ENCODE measurements at regions not wholly inside any gene's neighbourhood (a gene's known extent, or its start where the extent isn't known, plus 50 kb on each side); places are given as distances from the start of the nearest gene placed in this dataset.

GRCh38 chr5:57818397-57818796 is 335.8 kb upstream of the ACTBL2 start:
- peaks cover 3% of the 10 kb centered on the region for H3K9me3 Mint-ChIP-seq
- DNase-seq = no peak
- H3K4me1 Mint-ChIP-seq = no peaks in the 10 kb centered on the region
- no peak overlapping the region for H3K4me3 Mint-ChIP-seq
- H3K27me3 Mint-ChIP-seq = no peaks in the 10 kb centered on the region
- no peak overlapping the region for H3K27ac Mint-ChIP-seq
- no peaks in the 10 kb centered on the region for H3K36me3 Mint-ChIP-seq

- Mint-ChIP-seq H3K36me3 (no peaks in the 10 kb centered on the region), H3K27ac (no peak overlapping the region), H3K4me1 (no peaks in the 10 kb centered on the region), H3K4me3 (no peak overlapping the region), H3K9me3 (peaks cover 3% of the 10 kb centered on the region), H3K27me3 (no peaks in the 10 kb centered on the region)
- no peak for DNase-seq
These were observed 335.3 kb upstream of the ACTBL2 start for GRCh38 chr5:57817924-57818323.

GRCh38 chr5:57817001-57817453 is 334.4 kb upstream of the ACTBL2 start:
- Mint-ChIP-seq H3K9me3 (peaks cover 3% of the 10 kb centered on the region), H3K27ac (no peak overlapping the region), H3K36me3 (no peaks in the 10 kb centered on the region), H3K27me3 (no peaks in the 10 kb centered on the region), H3K4me1 (no peaks in the 10 kb centered on the region), H3K4me3 (no peak overlapping the region)
- no peak for DNase-seq

GRCh38 chr5:57816108-57816507 is 333.5 kb upstream of the ACTBL2 start:
- H3K36me3 Mint-ChIP-seq = no peaks in the 10 kb centered on the region

GRCh38 chr5:57805732-57806131 is 323.1 kb upstream of the ACTBL2 start:
- H3K27me3 Mint-ChIP-seq = peaks cover 13% of the 10 kb centered on the region
- no peaks in the 10 kb centered on the region for H3K36me3 Mint-ChIP-seq
- H3K4me3 Mint-ChIP-seq = no peak overlapping the region
- no peak for DNase-seq
- no peaks in the 10 kb centered on the region for H3K9me3 Mint-ChIP-seq
- H3K4me1 Mint-ChIP-seq = peaks cover 6% of the 10 kb centered on the region
- H3K27ac Mint-ChIP-seq = no peak overlapping the region

More at GRCh38 chr5:57816108-57816507, 333.5 kb upstream of the ACTBL2 start:
- Mint-ChIP-seq H3K27ac (no peak overlapping the region), H3K4me3 (no peak overlapping the region), H3K27me3 (no peaks in the 10 kb centered on the region), H3K4me1 (no peaks in the 10 kb centered on the region), H3K9me3 (peaks cover 3% of the 10 kb centered on the region)
- DNase-seq = no peak

- no peaks in the 10 kb centered on the region for H3K9me3 Mint-ChIP-seq
- H3K36me3 Mint-ChIP-seq = no peaks in the 10 kb centered on the region
- H3K27ac Mint-ChIP-seq = no peak overlapping the region
- DNase-seq = no peak
- H3K27me3 Mint-ChIP-seq = peaks cover 13% of the 10 kb centered on the region
- no peak overlapping the region for H3K4me3 Mint-ChIP-seq
- H3K4me1 Mint-ChIP-seq = peaks cover 6% of the 10 kb centered on the region
These were observed 322.6 kb upstream of the ACTBL2 start for GRCh38 chr5:57805170-57805569.

GRCh38 chr5:57804505-57804904 is 321.9 kb upstream of the ACTBL2 start:
- H3K4me3 Mint-ChIP-seq = no peak overlapping the region
- no peaks in the 10 kb centered on the region for H3K9me3 Mint-ChIP-seq
- no peaks in the 10 kb centered on the region for H3K36me3 Mint-ChIP-seq
- H3K4me1 Mint-ChIP-seq = peaks cover 6% of the 10 kb centered on the region
- H3K27me3 Mint-ChIP-seq = peaks cover 13% of the 10 kb centered on the region
- H3K27ac Mint-ChIP-seq = no peak overlapping the region
- no peak for DNase-seq

GRCh38 chr5:57804007-57804444 is 321.4 kb upstream of the ACTBL2 start:
- peaks cover 6% of the 10 kb centered on the region for H3K4me1 Mint-ChIP-seq

GRCh38 chr5:57802131-57802530 is 319.5 kb upstream of the ACTBL2 start:
- Mint-ChIP-seq H3K9me3 (no peaks in the 10 kb centered on the region), H3K27me3 (peaks cover 8% of the 10 kb centered on the region), H3K4me1 (peaks cover 6% of the 10 kb centered on the region), H3K4me3 (no peak overlapping the region), H3K27ac (no peak overlapping the region), H3K36me3 (no peaks in the 10 kb centered on the region)
- no peak for DNase-seq

More at GRCh38 chr5:57804007-57804444, 321.4 kb upstream of the ACTBL2 start:
- Mint-ChIP-seq H3K27ac (no peak overlapping the region), H3K9me3 (no peaks in the 10 kb centered on the region), H3K27me3 (peaks cover 13% of the 10 kb centered on the region), H3K4me3 (no peak overlapping the region), H3K36me3 (no peaks in the 10 kb centered on the region)
- no peak for DNase-seq

- Mint-ChIP-seq H3K27me3 (peaks cover 15% of the 10 kb centered on the region), H3K4me1 (no peaks in the 10 kb centered on the region), H3K27ac (no peak overlapping the region), H3K4me3 (no peak overlapping the region), H3K36me3 (no peaks in the 10 kb centered on the region), H3K9me3 (no peaks in the 10 kb centered on the region)
- no peak for DNase-seq
These were observed 312.6 kb upstream of the ACTBL2 start for GRCh38 chr5:57795203-57795602.

GRCh38 chr5:57791875-57792274 is 309.3 kb upstream of the ACTBL2 start:
- H3K27me3 Mint-ChIP-seq = peaks cover 22% of the 10 kb centered on the region
- DNase-seq = no peak

GRCh38 chr5:57785946-57786345 is 303.3 kb upstream of the ACTBL2 start:
- H3K27ac Mint-ChIP-seq = no peak overlapping the region
- no peak overlapping the region for H3K4me3 Mint-ChIP-seq
- H3K9me3 Mint-ChIP-seq = no peaks in the 10 kb centered on the region
- H3K4me1 Mint-ChIP-seq = no peaks in the 10 kb centered on the region
- DNase-seq = no peak
- H3K27me3 Mint-ChIP-seq = peaks cover 16% of the 10 kb centered on the region
- H3K36me3 Mint-ChIP-seq = no peaks in the 10 kb centered on the region

More at GRCh38 chr5:57791875-57792274, 309.3 kb upstream of the ACTBL2 start:
- H3K36me3 Mint-ChIP-seq = no peaks in the 10 kb centered on the region
- no peak overlapping the region for H3K27ac Mint-ChIP-seq
- H3K9me3 Mint-ChIP-seq = no peaks in the 10 kb centered on the region
- H3K4me3 Mint-ChIP-seq = no peak overlapping the region
- H3K4me1 Mint-ChIP-seq = no peaks in the 10 kb centered on the region

- no peaks in the 10 kb centered on the region for H3K36me3 Mint-ChIP-seq
- DNase-seq = no peak
- H3K27me3 Mint-ChIP-seq = peaks cover 15% of the 10 kb centered on the region
- no peaks in the 10 kb centered on the region for H3K9me3 Mint-ChIP-seq
- H3K27ac Mint-ChIP-seq = no peak overlapping the region
- H3K4me1 Mint-ChIP-seq = no peaks in the 10 kb centered on the region
- H3K4me3 Mint-ChIP-seq = no peak overlapping the region
These were observed 301.5 kb upstream of the ACTBL2 start for GRCh38 chr5:57784121-57784520.

GRCh38 chr5:57783693-57784092 is 301.1 kb upstream of the ACTBL2 start:
- Mint-ChIP-seq H3K4me1 (no peaks in the 10 kb centered on the region), H3K9me3 (no peaks in the 10 kb centered on the region), H3K4me3 (no peak overlapping the region), H3K36me3 (no peaks in the 10 kb centered on the region), H3K27ac (no peak overlapping the region), H3K27me3 (peaks cover 11% of the 10 kb centered on the region)
- DNase-seq = no peak

- no peak overlapping the region for H3K27ac Mint-ChIP-seq
- no peaks in the 10 kb centered on the region for H3K36me3 Mint-ChIP-seq
- DNase-seq = no peak
- no peak overlapping the region for H3K4me3 Mint-ChIP-seq
- no peaks in the 10 kb centered on the region for H3K4me1 Mint-ChIP-seq
- H3K27me3 Mint-ChIP-seq = peaks cover 9% of the 10 kb centered on the region
- H3K9me3 Mint-ChIP-seq = no peaks in the 10 kb centered on the region
These were observed 298.3 kb upstream of the ACTBL2 start for GRCh38 chr5:57780961-57781325.

- H3K4me3 Mint-ChIP-seq = no peak overlapping the region
- H3K27ac Mint-ChIP-seq = no peak overlapping the region
- H3K9me3 Mint-ChIP-seq = no peaks in the 10 kb centered on the region
- DNase-seq = no peak
- peaks cover 9% of the 10 kb centered on the region for H3K27me3 Mint-ChIP-seq
- H3K4me1 Mint-ChIP-seq = no peaks in the 10 kb centered on the region
- no peaks in the 10 kb centered on the region for H3K36me3 Mint-ChIP-seq
These were observed 297.8 kb upstream of the ACTBL2 start for GRCh38 chr5:57780306-57780960.
